ENCODE measurements at regions not wholly inside any gene's neighbourhood (a gene's known extent, or its start where the extent isn't known, plus 50 kb on each side); places are given as distances from the start of the nearest gene placed in this dataset.

- Histone ChIP-seq H3K27ac (replicated peaks in 1 of 4) (no peak overlapping the region), H3K4me1 (no peaks in the 10 kb centered on the region), H3K4me3 (no peak overlapping the region), H3K36me3 (no peaks in the 10 kb centered on the region), H3K27me3 (no peaks in the 10 kb centered on the region), H3K9me3 (no peaks in the 10 kb centered on the region)
- intact Hi-C loops (cut with DNase I) = no loop called here
- TF ChIP-seq EP300 (IDR thresholded peaks at IDR 0.05) (no peak), CTCF (IDR thresholded peaks at IDR 0.05) (no peak), POLR2AphosphoS5 (IDR thresholded peaks at IDR 0.05) (no peak), POLR2A (IDR thresholded peaks at IDR 0.05; ENCODE audit: low read depth) (no peak)
- DNase-seq (ENCODE audit: extremely low spot score) = no peak
Measured at GRCh38 chr15:79582650-79583049, 150.5 kb downstream of the MINAR1 start.

GRCh38 chr15:79592126-79592525 lies 160.0 kb downstream of the MINAR1 start:
- H3K27ac ChIP-seq (replicated peaks in 1 of 4) = no peak overlapping the region
- H3K4me3 ChIP-seq = no peak overlapping the region
- 80% methylated on average over 6 of the region's 6 CpGs for WGBS
- intact Hi-C loops (cut with DNase I) = no loop called here
- peaks cover 0 to 26% (median 0%) of the 10 kb centered on the region in 4 donors for H3K27me3 ChIP-seq
- peak; percentile 72 for DNase-seq (ENCODE audit: extremely low spot score)
- H3K36me3 ChIP-seq = no peaks in the 10 kb centered on the region
- TF ChIP-seq EP300 (IDR thresholded peaks at IDR 0.05) (no peak), POLR2A (IDR thresholded peaks at IDR 0.05; ENCODE audit: low read depth) (no peak), POLR2AphosphoS5 (IDR thresholded peaks at IDR 0.05) (no peak), CTCF (IDR thresholded peaks at IDR 0.05) (no peak)
- H3K9me3 ChIP-seq = no peaks in the 10 kb centered on the region
- H3K4me1 ChIP-seq = no peaks in the 10 kb centered on the region

- H3K4me1 ChIP-seq = no peaks in the 10 kb centered on the region
- TF ChIP-seq POLR2A (IDR thresholded peaks at IDR 0.05; ENCODE audit: low read depth) (no peak), POLR2AphosphoS5 (IDR thresholded peaks at IDR 0.05) (no peak), CTCF (IDR thresholded peaks at IDR 0.05) (no peak), EP300 (IDR thresholded peaks at IDR 0.05) (no peak)
- 38% methylated on average over 4 of the region's 4 CpGs for WGBS
- no peaks in the 10 kb centered on the region for H3K9me3 ChIP-seq
- H3K36me3 ChIP-seq = no peaks in the 10 kb centered on the region
- no peak overlapping the region for H3K4me3 ChIP-seq
- peak; percentile 42 for DNase-seq (ENCODE audit: extremely low spot score)
- intact Hi-C loops (cut with DNase I) = no loop called here
- H3K27me3 ChIP-seq = peaks cover 0 to 30% (median 0%) of the 10 kb centered on the region in 4 donors
- H3K27ac ChIP-seq (replicated peaks in 1 of 4) = no peak overlapping the region
Measured at GRCh38 chr15:79593119-79593869, 161.2 kb downstream of the MINAR1 start.

- no peak overlapping the region for H3K27ac ChIP-seq (replicated peaks in 1 of 4)
- H3K9me3 ChIP-seq = no peaks in the 10 kb centered on the region
- peak; percentile 50 for DNase-seq (ENCODE audit: extremely low spot score)
- no peaks in the 10 kb centered on the region for H3K4me1 ChIP-seq
- peaks cover 0 to 17% (median 0%) of the 10 kb centered on the region in 4 donors for H3K27me3 ChIP-seq
- 76% methylated on average over 6 of the region's 6 CpGs for WGBS
- intact Hi-C loops (cut with DNase I) = loop anchor here (5.0 kb wide), 1 partner anchor 213 kb away; no protein-coding TSS in a partner anchor
- no peak for TF ChIP-seq EP300 (IDR thresholded peaks at IDR 0.05)
- TF ChIP-seq CTCF (IDR thresholded peaks at IDR 0.05) = no peak
- no peak for TF ChIP-seq POLR2A (IDR thresholded peaks at IDR 0.05; ENCODE audit: low read depth)
- no peak for TF ChIP-seq POLR2AphosphoS5 (IDR thresholded peaks at IDR 0.05)
- no peaks in the 10 kb centered on the region for H3K36me3 ChIP-seq
- no peak overlapping the region for H3K4me3 ChIP-seq
Measured at GRCh38 chr15:79595306-79595705, 163.2 kb downstream of the MINAR1 start.
